ENCODE measurements at regions not wholly inside any gene's neighbourhood (a gene's known extent, or its start where the extent isn't known, plus 50 kb on each side); places are given as distances from the start of the nearest gene placed in this dataset.

DNA sequence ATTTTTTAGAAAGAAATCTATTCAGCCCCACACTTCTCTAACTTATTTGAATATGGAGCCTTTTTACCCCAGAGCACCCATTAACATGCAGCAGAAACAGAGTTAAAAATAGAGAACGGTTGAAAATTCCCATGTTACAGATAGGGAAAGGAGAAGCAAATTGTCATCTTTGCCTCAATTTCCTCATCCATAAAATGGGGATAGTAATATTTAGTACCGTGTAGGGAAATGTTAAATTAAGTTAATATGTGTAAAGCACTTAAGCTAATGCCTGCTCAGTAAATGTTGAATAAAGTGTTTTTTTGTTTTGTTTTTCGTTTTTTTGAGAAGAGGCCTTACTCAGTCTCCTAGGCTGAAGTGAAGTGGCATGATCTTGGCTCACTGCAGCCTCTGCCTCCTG lies 50.3 kb downstream of the NAV1 start:
- no peak for DNase-seq (ENCODE audit: low read depth, low spot score)

DNA sequence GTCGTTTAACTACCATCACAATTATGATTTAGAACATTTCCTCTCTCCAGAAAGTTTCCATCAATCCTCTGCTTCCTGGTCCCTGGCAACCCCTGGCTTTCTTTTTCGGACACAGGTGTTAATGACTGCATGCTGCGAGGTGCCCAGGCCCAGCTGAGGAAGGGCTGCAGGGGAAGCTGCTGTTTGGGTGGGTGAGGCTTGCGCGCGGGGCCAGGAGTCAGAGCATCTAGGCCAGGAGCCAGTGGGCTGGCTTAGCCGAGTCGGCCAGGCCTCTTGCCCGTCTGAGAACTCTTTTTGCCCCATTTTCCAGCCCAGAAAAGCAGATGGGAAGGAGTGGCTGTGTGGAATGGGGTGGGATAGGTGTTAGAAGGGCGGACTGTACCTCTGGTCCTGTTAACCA lies 51.5 kb downstream of the NAV1 start:
- no peak for DNase-seq (ENCODE audit: low read depth, low spot score)

DNA sequence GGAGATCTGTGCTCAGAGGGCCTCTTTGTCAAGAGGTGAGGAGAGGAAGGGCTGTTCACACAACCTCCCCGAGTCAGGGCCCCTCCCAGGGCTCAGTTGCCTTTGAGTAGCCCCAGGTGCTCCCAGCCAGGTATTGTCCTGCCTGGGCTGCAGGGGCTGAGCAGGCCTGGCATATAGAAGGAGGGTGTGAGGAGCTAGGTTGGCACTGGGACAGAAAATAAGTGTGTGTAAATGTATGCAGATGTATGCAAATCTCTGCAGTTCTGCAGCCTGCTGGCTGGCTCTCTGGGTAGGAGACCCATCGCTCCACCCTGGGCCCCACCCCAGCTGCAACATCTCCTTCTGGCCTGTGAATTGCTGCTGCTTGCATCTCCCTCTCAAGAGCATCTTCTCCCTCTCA lies 52.4 kb downstream of the NAV1 start:
- DNase-seq (ENCODE audit: low read depth, low spot score), result no peak

DNA sequence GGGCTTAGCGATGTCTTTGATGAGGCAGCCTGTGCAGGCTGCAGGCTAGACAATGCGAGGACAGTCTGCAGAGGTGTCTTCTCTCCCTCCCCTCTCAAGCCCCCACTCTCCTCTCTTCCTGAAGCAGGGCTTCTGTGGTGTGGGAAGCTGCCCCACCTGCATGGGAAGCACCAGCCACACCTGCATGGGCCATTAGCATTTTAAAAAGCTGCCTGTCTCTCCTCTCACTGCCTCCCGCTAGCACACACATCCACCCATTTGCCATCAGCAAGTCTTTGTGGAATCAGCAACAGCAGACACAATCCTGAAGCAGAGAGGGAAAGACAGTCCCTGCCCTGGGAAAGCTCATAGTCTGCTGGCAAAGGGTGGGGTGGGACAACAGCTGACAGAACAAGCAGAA lies 53.1 kb downstream of the NAV1 start:
- DNase-seq (ENCODE audit: low read depth, low spot score), result no peak

DNA sequence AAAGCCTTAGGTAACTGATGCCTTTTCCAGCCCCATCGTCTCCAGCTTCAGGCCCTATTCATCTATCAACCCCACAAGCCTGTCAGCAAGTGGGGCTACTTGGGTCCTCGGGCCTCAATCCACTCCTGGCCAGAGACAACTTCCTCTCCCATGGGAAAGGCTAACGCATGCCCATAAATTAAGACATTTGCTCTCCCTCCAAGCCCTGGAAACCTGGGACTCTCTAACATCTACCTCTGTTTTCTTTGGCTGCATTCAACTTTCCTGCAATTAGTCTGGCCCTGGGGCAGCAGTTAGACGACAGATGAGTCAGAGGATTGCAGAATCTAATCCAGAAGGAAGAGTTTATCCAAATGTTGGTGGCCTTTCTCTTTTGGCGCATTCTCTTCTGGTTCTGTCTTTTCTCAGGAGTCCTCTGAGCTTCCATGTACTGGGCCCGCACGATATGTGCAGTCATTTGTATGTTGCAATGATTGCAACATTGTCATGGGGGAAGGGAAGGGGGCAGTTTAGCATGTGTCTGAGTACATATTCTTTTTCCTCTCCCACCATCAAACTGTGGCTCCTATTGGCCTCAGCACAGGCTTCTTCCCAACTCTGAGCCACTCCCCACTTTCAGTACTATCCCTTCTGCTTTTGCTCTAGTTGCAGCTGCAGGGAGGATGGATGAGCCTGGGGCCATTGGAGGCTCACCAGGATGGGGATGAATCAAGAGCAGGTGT lies 54.4 kb downstream of the NAV1 start:
- peak; percentile 86 for DNase-seq (ENCODE audit: low read depth, low spot score)

DNA sequence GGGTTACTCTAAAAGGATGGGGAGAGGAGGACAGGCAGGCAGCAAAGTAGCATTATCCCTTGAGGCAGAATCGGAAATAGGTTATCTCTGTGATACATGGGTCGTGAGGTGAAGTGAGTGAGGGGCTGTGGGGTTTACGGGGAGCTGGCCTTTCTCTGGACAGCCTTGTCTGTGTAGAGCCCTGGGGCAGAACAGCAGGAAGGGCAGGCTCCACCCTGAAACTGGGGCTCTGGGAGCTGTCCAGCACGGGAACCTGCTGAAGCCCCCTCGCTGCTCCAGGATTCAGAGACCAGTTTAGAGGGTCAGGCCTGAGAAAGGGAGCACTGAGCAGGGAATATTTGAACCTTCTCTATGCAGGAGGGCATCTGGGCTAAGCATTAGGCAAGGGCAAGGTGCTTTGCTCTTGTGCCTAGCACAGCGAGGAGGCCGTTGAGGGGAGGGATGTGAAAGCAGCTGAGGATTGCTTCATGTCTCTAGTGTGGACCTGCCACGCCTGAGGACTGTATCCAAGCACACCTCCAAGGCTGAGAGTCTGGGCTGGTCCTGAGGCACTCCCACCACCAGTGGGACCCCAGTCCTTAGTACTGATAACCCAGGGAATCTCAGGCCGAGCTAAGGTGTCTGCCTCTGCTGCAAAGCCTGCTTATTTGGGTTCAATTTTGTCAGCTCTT lies 55.8 kb downstream of the NAV1 start:
- DNase-seq (ENCODE audit: low read depth, low spot score), result peak; percentile 66

DNA sequence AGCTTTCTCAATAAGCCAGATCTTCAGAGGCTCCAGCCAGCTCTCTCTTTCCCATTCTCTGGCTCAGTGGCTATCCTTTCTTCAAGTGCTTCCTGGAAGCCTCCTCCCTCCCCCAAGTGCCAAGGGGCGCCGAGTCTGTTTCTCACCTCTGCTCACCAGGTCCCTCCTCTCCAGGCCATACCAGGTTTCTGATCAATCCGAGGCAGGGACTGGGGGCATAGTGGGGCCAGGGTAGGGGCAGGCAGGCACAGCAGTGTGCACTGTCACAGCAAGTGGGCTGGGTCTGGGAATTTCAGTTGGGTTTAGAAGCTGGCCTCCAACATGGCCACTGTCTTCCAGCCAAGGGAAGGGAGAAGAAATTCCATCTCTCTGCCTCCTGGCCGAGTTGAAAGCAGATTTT lies 56.5 kb downstream of the NAV1 start:
- no peak for DNase-seq (ENCODE audit: low read depth, low spot score)

DNA sequence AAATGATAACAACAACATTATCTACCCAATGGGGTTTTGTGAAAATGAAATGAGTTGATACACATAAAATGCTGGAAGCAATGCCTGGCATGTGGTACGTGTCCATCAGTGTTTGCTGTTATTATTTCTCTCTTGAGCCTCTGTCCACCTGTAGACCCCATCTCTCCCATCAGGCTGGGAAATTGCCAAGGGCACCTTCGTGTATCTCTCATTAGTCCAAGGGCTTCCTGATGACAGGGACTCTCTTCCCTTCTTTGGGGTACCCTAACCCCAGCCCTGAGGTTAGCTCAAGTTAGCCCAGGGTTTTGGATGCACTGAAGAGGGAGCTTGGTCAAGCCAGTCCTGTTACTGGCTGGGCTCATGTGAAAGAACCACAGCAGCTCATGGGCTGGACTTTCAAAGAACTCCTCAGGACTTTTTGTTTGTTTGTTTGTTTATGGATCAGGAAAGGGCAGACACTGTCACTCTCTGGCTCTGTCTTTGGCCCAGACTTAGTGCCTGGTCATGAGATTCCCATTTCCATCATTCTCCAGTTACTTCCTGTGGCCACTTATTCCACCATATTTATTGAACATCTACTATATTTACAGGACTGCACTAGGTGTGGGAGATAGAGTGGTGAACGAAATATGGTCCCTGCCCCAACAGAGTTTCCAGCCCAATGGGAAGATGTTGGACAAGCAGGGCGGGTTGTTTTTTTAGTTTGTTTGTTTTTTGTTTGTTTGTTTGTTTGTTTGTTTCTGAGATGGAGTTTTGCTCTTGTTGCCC lies 57.4 kb downstream of the NAV1 start:
- DNase-seq (ENCODE audit: low read depth, low spot score), result no peak

DNA sequence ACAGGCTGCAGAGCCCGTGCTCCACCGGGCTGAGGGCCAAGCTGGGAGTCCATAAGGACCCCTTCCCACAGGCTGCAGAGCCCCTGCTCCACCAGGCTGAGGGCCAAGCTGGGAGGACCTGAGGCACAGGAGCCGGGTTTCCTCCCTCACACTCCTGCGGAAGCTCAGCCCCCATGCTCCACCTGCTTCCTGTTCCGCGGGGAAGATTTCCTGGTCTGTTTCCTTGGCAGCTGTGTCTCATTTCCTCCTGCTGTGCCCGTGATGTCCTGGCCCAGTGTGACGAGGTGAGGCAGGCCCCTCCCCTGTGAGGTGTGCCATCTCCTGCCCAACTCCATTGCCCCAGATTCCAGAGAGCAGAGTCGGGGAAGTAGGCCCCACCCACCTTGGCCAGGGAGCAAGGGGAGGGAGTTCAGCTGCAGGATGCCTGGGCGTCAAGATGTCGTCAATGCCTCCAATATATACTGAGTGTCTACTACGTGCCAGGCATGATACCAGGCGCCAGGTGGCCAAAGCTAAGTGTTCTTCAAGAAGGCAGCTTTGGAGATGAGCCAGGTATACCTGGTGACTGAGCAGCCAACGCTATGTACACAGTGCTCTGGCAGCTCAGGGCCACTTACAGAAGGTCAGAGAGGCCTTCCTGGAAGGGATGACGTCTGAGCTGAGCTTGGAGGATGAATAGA lies 58.8 kb downstream of the NAV1 start:
- DNase-seq (ENCODE audit: low read depth, low spot score), result no peak

DNA sequence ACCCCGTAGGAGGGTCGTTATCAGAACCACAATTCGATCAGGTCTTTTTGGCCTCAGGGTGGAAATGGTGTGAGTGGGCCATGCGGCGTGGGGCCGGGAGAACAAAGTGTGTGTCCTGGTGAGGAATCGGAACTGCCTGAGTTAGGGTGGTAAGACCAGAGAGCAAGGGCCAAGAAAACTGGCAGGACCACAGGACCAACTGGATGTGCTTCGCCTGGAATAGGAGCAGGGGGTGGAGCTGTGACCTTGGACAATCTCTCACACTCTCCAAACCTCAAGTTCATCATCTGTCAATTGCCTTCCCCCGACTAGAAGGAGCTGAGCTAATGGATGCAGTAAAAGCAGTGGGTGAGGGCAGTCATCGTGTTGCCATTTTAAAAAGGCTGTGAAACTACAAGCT lies 59.5 kb downstream of the NAV1 start:
- DNase-seq (ENCODE audit: low read depth, low spot score), result no peak

DNA sequence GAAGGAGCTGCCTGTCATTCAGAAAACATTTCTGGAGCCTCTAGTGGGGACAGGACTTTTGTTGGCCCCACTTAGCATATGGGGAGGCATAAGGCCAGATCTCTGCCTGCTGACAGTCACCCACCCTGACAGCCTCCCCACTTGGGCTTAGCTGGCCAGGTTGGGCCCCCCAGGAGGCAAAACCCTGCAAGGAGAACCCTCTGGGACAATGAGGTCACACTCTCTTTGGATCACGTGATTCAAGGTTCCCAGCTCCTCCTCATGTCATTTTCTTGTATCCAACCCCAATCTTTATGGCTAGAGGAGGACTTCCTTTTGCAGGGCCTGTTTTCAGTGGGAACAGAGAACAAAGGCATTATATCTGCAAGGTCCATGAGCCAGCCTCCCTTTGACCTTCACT lies 60.0 kb downstream of the NAV1 start:
- DNase-seq (ENCODE audit: low read depth, low spot score), result no peak

DNA sequence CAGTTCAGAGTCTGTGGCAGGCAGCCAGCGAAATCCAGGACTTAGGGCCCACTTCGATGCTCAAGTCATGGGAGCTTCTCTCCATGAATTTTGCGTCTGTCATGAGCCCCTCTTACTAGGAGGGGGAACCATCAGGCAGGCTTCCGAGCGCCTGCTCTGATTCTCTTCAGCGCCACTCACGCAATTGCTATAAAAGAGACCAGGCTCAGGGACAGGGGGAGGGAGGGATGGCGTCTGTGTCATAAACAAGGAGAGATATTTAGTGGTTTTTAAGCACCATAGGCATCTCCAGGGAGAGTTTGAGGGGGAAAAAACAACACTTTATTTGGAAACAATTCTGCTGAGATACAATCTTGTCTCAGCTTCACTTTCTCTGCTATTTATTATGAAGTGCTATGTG lies 60.6 kb downstream of the NAV1 start:
- DNase-seq (ENCODE audit: low read depth, low spot score), result no peak

DNA sequence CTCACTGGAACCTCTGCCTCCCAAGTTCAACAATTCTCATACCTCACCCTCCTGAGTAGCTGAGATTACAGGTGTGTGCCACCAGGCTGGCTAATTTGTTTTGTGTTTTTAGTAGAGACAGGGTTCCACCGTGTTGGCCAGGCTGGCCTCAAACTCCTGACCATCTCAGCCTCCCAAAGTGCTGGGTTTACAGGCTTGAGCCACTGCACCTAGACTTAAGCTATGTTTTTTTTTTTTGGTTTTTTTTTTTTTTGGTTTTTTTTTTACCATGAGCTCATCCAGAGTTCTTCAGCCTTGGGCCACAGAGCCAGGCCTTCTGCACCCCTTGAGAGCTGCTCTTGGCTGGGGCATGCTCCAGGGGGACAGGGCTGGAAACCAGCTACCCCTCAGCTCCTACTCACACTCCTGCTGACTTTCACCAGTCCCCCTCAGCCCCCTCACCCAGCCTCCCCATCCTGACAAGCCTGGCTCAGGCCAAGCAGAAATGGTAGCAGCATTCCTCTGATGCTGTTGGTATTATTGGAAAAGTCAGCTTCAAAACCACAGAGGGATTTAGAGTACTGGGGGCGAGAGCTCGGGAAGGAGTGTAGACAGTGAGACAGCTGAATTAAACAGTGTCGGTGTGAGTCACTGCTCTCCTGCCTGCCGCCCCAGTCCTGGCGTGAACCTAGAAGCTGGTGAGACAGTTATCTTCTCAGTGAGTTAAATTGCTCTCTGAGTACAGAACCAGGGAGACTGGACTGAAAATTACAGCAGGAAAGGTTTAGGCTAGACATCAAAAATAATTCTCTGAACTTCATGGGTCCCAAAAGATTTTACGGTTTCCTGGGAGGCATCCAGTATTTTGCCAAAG lies 63.7 kb downstream of the NAV1 start:
- DNase-seq (ENCODE audit: low read depth, low spot score), result peak; percentile 96

DNA sequence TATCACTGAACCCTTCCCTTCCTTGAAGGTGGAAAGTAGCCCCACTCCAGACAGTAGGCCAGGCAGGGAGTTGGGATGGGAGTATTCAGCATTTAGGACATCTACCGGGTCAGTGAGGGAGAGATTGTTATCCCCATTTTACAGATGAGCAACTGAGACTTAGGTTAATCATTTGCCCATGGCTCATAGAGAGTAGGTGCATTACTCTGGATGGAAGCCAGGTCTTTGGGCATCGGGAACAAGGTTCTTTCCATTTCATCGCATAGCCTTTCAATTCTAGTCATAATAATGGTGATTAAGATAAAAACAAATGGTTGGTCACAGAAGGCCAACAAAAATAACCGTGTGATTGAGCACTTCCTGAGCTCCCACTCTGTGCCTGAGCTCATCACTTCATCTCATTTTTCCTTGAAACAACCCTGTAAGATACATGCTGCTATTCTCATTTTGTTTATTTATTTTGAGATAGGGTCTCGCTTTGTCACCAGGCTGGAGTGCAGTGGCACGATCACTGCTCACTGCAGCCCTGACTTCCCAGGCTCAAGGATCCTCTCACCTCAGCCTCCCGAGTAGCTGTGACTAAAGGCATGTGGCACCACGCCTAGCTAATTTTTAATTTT lies 64.8 kb downstream of the NAV1 start:
- DNase-seq (ENCODE audit: low read depth, low spot score), result peak; percentile 64

DNA sequence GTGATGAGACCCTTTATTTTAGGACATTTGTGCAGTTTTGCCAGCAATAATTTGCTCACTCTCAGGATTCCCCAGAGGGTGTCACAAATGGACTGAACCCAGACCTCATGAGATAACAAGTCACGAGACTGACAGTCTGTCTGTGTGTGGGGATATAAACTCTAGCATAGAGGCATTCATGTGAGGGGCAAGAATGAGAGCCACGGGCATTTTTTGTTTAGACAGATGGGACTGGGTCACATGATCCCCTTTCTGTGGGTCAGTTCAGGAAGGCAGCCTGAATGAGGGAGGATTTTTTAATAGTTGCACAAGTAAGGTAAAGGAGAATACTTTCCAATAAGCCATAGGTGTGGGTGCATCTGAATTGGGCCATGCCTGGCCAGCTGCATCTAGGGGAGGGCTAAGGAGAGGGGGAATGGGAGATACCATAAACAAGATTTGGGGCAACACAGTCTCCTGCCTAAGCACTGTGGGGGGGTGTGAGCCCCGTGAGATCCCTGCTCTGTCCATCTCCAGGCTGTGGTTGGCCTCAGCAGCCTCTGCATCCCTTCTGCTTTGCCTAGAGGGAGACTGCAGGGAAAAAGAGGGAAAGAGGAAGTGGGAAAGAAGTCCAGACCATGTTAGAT lies 66.6 kb downstream of the NAV1 start:
- DNase-seq (ENCODE audit: low read depth, low spot score), result no peak

DNA sequence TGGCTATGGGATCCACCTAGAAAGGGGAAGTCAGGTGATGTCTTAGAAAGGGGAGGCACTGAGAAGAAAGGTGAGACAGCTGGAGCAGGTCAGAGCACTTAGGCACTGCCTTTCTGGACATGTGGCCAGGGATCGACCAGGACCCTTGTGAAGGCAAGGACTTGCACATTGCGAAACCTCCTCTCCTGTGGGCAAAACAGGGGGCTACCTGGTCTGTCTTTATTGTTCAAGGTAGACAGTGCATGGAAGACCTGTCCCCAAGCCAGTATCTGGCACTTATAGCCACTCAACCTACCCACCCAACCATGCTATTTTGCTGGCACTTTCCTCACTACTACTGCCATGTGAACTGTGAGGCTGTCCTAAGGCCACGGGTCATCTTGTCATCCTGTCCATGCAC lies 67.2 kb downstream of the NAV1 start:
- DNase-seq (ENCODE audit: low read depth, low spot score), result no peak

DNA sequence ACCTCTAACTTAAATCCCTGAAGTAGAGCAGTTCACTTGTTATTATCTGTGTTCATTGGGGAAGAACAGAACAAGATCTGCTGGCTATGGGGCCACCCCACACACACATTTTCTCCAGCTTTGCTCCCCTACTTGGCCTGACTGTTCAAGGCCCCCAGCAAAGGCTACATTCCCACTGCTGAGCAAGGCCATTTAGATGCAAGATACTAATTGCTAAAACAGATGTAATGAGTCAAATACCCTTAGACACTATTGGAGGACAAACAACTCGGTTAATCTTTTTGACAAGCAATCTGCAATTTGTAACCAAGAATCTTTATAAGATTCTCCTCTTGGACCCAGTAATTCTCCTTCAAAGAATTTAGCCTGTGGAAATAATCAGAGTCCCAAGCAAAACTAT lies 67.7 kb downstream of the NAV1 start:
- DNase-seq (ENCODE audit: low read depth, low spot score), result no peak

DNA sequence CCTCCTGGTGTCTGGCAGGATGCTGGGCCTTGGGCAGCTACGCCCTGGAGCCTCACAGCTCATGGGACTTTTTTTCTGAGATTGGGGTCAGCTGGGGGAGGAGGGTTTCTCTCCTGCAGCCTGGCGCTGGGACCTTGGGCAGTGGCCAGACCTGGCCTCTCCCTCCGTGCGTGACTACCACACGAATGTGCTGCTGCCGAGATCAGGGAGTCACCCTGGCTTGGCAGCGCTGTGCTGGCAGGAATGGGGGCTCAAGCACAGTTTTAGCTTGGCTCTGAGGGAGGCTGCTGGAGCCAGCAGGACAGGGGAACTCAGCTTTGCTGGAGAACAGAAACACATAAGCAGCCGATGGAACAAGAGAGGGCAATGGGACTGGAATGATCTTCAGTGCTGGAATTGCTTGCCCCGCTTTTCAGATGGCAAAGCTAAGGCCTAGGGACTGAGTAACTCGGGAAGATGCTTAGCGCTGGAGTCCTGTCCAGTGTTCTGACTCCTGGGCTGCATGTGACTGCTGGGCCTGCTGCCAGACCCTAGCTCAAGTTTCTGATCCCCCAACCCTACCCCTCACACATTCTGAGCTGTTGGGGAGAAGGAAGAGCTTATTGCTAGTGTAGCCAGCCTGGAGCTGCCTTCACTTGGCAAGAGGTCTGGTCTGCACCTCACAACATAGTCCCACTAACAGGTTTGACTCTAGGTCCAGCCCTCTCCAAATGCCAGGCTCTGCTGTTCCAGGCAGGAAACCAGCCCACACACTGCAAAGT lies 69.9 kb downstream of the NAV1 start:
- DNase-seq (ENCODE audit: low read depth, low spot score), result peak; percentile 73

DNA sequence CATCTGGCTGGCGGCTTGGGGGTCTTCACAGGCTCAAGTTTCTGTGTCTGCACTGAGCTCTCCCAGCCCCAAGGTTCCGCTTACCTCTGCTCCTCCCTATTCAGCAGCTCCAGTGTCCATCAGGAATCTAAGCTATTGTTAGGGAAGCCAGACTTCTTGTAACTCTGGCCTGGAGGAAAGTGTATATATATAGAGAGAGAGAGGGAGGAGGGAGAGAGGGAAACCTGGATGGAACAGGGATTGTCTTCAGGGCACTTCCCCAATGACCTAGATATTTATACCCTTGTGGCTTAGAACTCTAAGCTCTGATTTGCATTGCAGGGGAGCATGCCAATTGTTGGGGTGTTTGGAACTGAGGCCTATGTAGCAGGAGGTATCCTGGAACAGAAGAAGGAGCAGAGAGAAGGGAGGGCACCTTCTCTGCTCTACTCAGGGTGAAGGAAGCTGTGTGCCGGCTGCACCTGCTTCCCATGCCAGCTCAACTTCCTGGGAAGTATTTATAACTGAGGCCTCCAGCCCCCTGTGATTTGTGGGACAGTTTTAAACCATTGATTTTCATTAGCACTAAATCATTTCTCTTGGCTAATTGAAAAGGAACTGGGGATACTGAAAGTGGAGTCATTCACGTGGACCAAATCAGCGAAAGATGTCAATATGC lies 70.9 kb downstream of the NAV1 start:
- DNase-seq (ENCODE audit: low read depth, low spot score), result no peak

Measured in astrocyte of the hippocampus (primary cell).